ENCODE measurements at regions not wholly inside any gene's neighbourhood (a gene's known extent, or its start where the extent isn't known, plus 50 kb on each side); places are given as distances from the start of the nearest gene placed in this dataset.

GRCh38 chr11:69873166-69874077 lies 54.2 kb upstream of the FGF3 start:
- Mint-ChIP-seq H3K4me1 (no peaks in the 10 kb centered on the region), H3K27me3 (peaks cover 20% of the 10 kb centered on the region), H3K9me3 (ENCODE audit: insufficient read depth) (no peaks in the 10 kb centered on the region), H3K27ac (no peak overlapping the region), H3K4me3 (no peak overlapping the region)
- Histone ChIP-seq H3K36me3 (replicated peaks in 1 of 2; ENCODE audit: control extremely low read depth in 1 of 2, control insufficient read depth in 1 of 2, extremely low read depth in 1 of 2, insufficient read depth in 2 of 2, low read length in 1 of 2) (no peaks in the 10 kb centered on the region), H3K79me2 (ENCODE audit: control insufficient read depth, insufficient read depth, low read length) (no peaks in the 10 kb centered on the region), H2AFZ (ENCODE audit: insufficient read depth, low read depth, low read length, poor library complexity, severe bottlenecking) (no peak overlapping the region), H3K9me3 (ENCODE audit: control extremely low read depth in 1 of 3, control insufficient read depth in 2 of 3, insufficient read depth in 1 of 3, low read length in 2 of 3) (no peaks in the 10 kb centered on the region), H3K4me2 (replicated peaks; ENCODE audit: low read depth, low read length, poor library complexity, severe bottlenecking) (no peak overlapping the region), H4K20me1 (ENCODE audit: control insufficient read depth, insufficient read depth, low read length, poor library complexity, severe bottlenecking) (no peaks in the 10 kb centered on the region), H3K4me1 (ENCODE audit: control insufficient read depth in 2 of 2, insufficient read depth in 2 of 2, low read length in 2 of 2) (no peaks in the 10 kb centered on the region), H3K27ac (ENCODE audit: low read length in 2 of 2) (no peak overlapping the region), H3K27me3 (replicated peaks in 1 of 4; ENCODE audit: control extremely low read depth in 1 of 4, control insufficient read depth in 3 of 4, insufficient read depth in 4 of 4, low read length in 3 of 4) (peaks cover 0 to 5% (median 2%) of the 10 kb centered on the region in 4 experiments), H3K4me3 (ENCODE audit: control extremely low read depth in 1 of 5, extremely low read depth in 1 of 5, insufficient read depth in 1 of 5, low read depth in 2 of 5, low read length in 4 of 5) (no peak overlapping the region), H3K9ac (ENCODE audit: low read length) (no peak overlapping the region)
- CTCF ChIA-PET = interaction anchor here (0.9 kb wide), 1 partner anchor 14 kb away, joined by 3 read pairs; no protein-coding TSS in a partner anchor
- no peak for TF ChIP-seq CTCF (IDR thresholded peaks at IDR 0.05)
- intact Hi-C loops (cut with micrococcal nuclease) = no loop called here
- DNase-seq (no peak), ATAC-seq (ENCODE audit: low read depth) (no peak)
- WGBS (ENCODE audit: insufficient coverage) = 90% methylated on average over 12 of the region's 15 CpGs
- POLR2A ChIA-PET = no interaction called here

GRCh38 chr11:69874178-69874983 lies 55.2 kb upstream of the FGF3 start:
- Histone ChIP-seq H3K36me3 (replicated peaks in 1 of 2; ENCODE audit: control extremely low read depth in 1 of 2, control insufficient read depth in 1 of 2, extremely low read depth in 1 of 2, insufficient read depth in 2 of 2, low read length in 1 of 2) (no peaks in the 10 kb centered on the region), H3K79me2 (ENCODE audit: control insufficient read depth, insufficient read depth, low read length) (no peaks in the 10 kb centered on the region), H3K27me3 (replicated peaks in 1 of 4; ENCODE audit: control extremely low read depth in 1 of 4, control insufficient read depth in 3 of 4, insufficient read depth in 4 of 4, low read length in 3 of 4) (peaks cover 0 to under 1% (median 0%) of the 10 kb centered on the region in 4 experiments), H3K27ac (ENCODE audit: low read length in 2 of 2) (no peak overlapping the region), H3K4me3 (ENCODE audit: control extremely low read depth in 1 of 5, extremely low read depth in 1 of 5, insufficient read depth in 1 of 5, low read depth in 2 of 5, low read length in 4 of 5) (no peak overlapping the region), H3K9me3 (ENCODE audit: control extremely low read depth in 1 of 3, control insufficient read depth in 2 of 3, insufficient read depth in 1 of 3, low read length in 2 of 3) (no peaks in the 10 kb centered on the region), H3K9ac (ENCODE audit: low read length) (no peak overlapping the region), H3K4me2 (replicated peaks; ENCODE audit: low read depth, low read length, poor library complexity, severe bottlenecking) (no peak overlapping the region), H4K20me1 (ENCODE audit: control insufficient read depth, insufficient read depth, low read length, poor library complexity, severe bottlenecking) (no peaks in the 10 kb centered on the region), H2AFZ (ENCODE audit: insufficient read depth, low read depth, low read length, poor library complexity, severe bottlenecking) (no peak overlapping the region), H3K4me1 (ENCODE audit: control insufficient read depth in 2 of 2, insufficient read depth in 2 of 2, low read length in 2 of 2) (no peaks in the 10 kb centered on the region)
- ChIA-PET POLR2A (no interaction called here), CTCF (no interaction called here)
- ATAC-seq (ENCODE audit: low read depth) (no peak), DNase-seq (no peak)
- intact Hi-C loops (cut with micrococcal nuclease) = no loop called here
- 84% methylated on average over 17 of the region's 22 CpGs for WGBS (ENCODE audit: insufficient coverage)
- TF ChIP-seq CTCF (IDR thresholded peaks at IDR 0.05) (no peak), EZH2 (IDR thresholded peaks at IDR 0.05; ENCODE audit: borderline replicate concordance, insufficient read depth, low read depth, low read length, poor library complexity, severe bottlenecking) (no peak)
- no peak overlapping the region for H3K27ac Mint-ChIP-seq
- H3K4me1 Mint-ChIP-seq = no peaks in the 10 kb centered on the region
- H3K9me3 Mint-ChIP-seq (ENCODE audit: insufficient read depth) = no peaks in the 10 kb centered on the region
- no peak overlapping the region for H3K4me3 Mint-ChIP-seq
- H3K27me3 Mint-ChIP-seq = peaks cover 12% of the 10 kb centered on the region
